ENCODE measurements at regions not wholly inside any gene's neighbourhood (a gene's known extent, or its start where the extent isn't known, plus 50 kb on each side); places are given as distances from the start of the nearest gene placed in this dataset.

DNA sequence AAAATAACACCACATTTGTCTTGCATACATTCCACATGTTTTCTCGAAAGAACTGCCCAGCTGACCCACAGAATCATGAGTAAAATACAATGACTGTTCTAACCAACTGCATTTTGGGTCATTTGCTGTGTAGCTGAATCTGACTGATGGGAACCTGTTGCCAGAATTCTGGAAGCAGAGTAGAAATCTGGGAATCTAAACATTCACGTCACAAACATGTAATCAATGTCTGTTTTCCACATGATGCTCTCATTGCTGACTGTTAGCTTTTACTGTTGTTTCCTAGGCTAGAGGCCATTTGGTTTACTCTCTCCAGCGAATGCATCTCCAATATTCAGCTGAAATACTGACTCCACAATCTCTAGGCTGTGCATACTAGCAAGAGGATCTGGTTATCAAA, 710.1 kb downstream of the KCNJ2 start:
- no peaks in the 10 kb centered on the region for H3K36me3 ChIP-seq
- no peak overlapping the region for H3K4me3 ChIP-seq
- ATAC-seq (no peak), DNase-seq (no peak)
- no peaks in the 10 kb centered on the region for H3K27me3 ChIP-seq (ENCODE audit: low read depth)
- intact Hi-C loops (cut with DNase I) = no loop called here
- TF ChIP-seq, protein P1, sequence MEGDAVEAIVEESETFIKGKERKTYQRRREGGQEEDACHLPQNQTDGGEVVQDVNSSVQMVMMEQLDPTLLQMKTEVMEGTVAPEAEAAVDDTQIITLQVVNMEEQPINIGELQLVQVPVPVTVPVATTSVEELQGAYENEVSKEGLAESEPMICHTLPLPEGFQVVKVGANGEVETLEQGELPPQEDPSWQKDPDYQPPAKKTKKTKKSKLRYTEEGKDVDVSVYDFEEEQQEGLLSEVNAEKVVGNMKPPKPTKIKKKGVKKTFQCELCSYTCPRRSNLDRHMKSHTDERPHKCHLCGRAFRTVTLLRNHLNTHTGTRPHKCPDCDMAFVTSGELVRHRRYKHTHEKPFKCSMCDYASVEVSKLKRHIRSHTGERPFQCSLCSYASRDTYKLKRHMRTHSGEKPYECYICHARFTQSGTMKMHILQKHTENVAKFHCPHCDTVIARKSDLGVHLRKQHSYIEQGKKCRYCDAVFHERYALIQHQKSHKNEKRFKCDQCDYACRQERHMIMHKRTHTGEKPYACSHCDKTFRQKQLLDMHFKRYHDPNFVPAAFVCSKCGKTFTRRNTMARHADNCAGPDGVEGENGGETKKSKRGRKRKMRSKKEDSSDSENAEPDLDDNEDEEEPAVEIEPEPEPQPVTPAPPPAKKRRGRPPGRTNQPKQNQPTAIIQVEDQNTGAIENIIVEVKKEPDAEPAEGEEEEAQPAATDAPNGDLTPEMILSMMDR (IDR thresholded peaks at IDR 0.05) = no peak
- no peaks in the 10 kb centered on the region for H3K9me3 ChIP-seq
- no peak overlapping the region for H3K27ac ChIP-seq
- no peaks in the 10 kb centered on the region for H3K4me1 ChIP-seq

DNA sequence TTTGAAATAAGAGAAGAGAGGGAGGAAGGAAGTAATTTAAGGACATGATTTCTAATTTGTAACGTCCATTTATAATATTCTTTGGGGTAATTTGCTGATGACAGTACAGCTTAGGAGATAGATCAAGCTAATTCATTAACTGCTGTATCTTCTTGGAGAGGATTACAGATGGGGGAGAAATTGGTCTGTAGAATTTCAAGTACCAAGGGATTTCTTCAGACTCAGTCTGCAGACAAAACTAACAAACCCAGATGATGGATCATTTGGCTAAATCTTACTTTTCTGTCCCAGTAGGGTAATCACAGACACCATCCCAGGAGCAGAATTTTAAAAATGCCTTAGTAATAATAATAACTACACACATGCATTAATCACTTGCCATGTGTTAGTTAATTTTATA, 711.8 kb downstream of the KCNJ2 start:
- Histone ChIP-seq H3K4me3 (no peak overlapping the region), H3K27ac (no peak overlapping the region), H3K9me3 (no peaks in the 10 kb centered on the region), H3K27me3 (ENCODE audit: low read depth) (no peaks in the 10 kb centered on the region), H3K4me1 (no peaks in the 10 kb centered on the region), H3K36me3 (no peaks in the 10 kb centered on the region)
- TF ChIP-seq, protein P1 (IDR thresholded peaks at IDR 0.05) = no peak
- ATAC-seq (no peak), DNase-seq (no peak)
- intact Hi-C loops (cut with DNase I) = no loop called here

DNA sequence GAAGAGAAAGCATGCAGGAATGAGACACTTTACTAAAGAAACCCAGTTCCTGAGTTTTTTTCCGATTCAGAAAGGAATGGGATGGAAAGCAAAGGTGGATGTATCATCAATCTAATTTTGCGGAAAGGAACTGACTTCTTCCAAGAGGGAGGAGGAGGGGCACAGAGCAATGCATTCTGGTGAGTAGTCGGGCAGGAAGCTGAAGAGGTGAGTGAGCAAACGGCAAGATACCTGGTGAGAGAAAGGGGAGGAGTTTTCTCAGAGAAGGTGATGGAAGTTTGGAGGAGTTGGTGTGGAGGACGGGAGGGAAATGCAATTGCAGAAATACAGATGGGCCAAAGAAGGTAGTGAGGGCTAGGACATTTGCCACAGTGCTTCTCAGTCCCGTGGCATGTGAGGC, 713.2 kb downstream of the KCNJ2 start:
- H3K27me3 ChIP-seq (ENCODE audit: low read depth) = no peaks in the 10 kb centered on the region
- no peak overlapping the region for H3K27ac ChIP-seq
- no peaks in the 10 kb centered on the region for H3K36me3 ChIP-seq
- intact Hi-C loops (cut with DNase I) = no loop called here
- TF ChIP-seq, protein P1 (IDR thresholded peaks at IDR 0.05) = no peak
- H3K4me1 ChIP-seq = no peaks in the 10 kb centered on the region
- no peak for ATAC-seq
- no peak overlapping the region for H3K4me3 ChIP-seq
- H3K9me3 ChIP-seq = no peaks in the 10 kb centered on the region
- no peak for DNase-seq

DNA sequence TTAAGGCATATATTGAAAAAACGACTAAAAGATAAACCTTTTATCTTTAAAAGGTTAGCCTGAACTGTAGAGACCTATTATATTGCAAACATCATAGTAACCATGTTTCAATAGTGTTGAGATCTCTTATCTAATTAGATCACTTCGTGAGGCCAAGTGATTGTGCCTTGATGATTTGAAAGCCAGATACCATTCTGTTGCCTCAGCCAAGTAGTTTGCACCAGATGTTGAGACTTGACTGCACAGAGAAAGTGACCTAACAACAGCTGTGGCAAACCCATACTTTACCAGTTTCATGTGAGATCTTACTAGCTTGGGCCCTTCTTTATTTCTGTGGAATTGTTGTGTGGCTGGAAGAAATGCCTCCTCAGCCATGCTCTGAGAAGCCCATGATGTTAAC, 717.3 kb downstream of the KCNJ2 start:
- no peak overlapping the region for H3K27ac ChIP-seq
- ATAC-seq (no peak), DNase-seq (no peak)
- no peak overlapping the region for H3K4me3 ChIP-seq
- no peaks in the 10 kb centered on the region for H3K9me3 ChIP-seq
- H3K27me3 ChIP-seq (ENCODE audit: low read depth) = no peaks in the 10 kb centered on the region
- TF ChIP-seq, protein P1 (IDR thresholded peaks at IDR 0.05) = no peak
- intact Hi-C loops (cut with DNase I) = no loop called here
- no peaks in the 10 kb centered on the region for H3K4me1 ChIP-seq
- H3K36me3 ChIP-seq = no peaks in the 10 kb centered on the region

DNA sequence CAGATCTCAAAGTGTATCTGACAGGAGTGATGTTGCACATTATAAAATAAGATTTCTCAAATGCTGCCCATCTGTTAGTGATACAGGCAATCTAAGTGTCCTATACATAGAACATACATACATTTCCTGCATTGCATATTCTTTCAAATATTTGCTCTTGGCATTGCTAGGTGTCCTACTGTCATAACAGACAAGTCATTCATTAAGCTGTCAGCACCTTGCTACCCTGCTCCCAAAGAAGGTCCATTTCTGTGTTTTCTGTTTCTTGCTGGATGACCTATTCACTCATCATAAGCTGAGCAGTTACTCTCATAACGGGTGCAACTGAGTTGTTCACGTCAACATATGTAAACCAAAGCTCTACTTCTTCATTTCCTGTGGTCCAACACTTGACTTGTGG, 719.0 kb downstream of the KCNJ2 start:
- TF ChIP-seq, protein P1 (IDR thresholded peaks at IDR 0.05) = no peak
- Histone ChIP-seq H3K36me3 (no peaks in the 10 kb centered on the region), H3K4me1 (no peaks in the 10 kb centered on the region), H3K9me3 (no peaks in the 10 kb centered on the region), H3K27ac (no peak overlapping the region), H3K27me3 (ENCODE audit: low read depth) (no peaks in the 10 kb centered on the region), H3K4me3 (no peak overlapping the region)
- intact Hi-C loops (cut with DNase I) = no loop called here
- ATAC-seq (no peak), DNase-seq (no peak)

DNA sequence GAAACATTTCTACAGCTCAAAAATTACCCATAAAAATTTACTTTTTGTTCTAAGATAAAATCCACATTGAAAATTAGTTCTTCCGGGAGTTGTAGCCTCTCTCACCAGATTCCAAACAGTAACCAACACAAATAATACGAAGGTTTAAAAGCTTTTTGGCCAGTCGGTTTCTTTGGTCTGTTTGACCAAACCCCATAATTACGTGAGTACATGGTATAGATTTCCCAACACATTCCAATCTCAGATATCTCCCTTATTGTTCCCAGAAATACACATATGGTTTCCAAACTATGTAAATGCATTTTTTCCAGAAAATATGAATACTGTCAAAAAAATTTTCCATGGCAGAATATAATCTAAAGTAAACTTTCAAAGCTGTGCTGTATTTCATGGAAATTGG, 722.0 kb downstream of the KCNJ2 start:
- ATAC-seq (no peak), DNase-seq (no peak)
- intact Hi-C loops (cut with DNase I) = no loop called here
- Histone ChIP-seq H3K36me3 (no peaks in the 10 kb centered on the region), H3K9me3 (no peaks in the 10 kb centered on the region), H3K4me3 (no peak overlapping the region), H3K27ac (no peak overlapping the region), H3K27me3 (ENCODE audit: low read depth) (no peaks in the 10 kb centered on the region), H3K4me1 (no peaks in the 10 kb centered on the region)
- TF ChIP-seq, protein P1 (IDR thresholded peaks at IDR 0.05) = no peak

All from lower lobe of right lung (tissue), 2 donors.